ENCODE measurements at regions not wholly inside any gene's neighbourhood (a gene's known extent, or its start where the extent isn't known, plus 50 kb on each side); places are given as distances from the start of the nearest gene placed in this dataset.

GRCh38 chr15:61661791-61662190 is 398.5 kb downstream of the VPS13C start:
- FAIRE-seq, result no peak
- Histone ChIP-seq H3K27ac (ENCODE audit: control insufficient read depth, insufficient read depth) (no peak overlapping the region), H3K4me3 (no peak overlapping the region), H2AFZ (ENCODE audit: control insufficient read depth, low read depth, low read length) (no peak overlapping the region), H3K79me2 (ENCODE audit: control insufficient read depth, insufficient read depth, low read length) (no peaks in the 10 kb centered on the region), H4K20me1 (ENCODE audit: control insufficient read depth, insufficient read depth) (no peaks in the 10 kb centered on the region), H3K4me2 (ENCODE audit: control insufficient read depth, insufficient read depth) (no peak overlapping the region), H3K27me3 (replicated peaks in 1 of 2; ENCODE audit: control insufficient read depth in 2 of 2, insufficient read depth in 2 of 2, low read length in 1 of 2) (no peaks in the 10 kb centered on the region; a peak in 1 of 4 replicates), H3K36me3 (ENCODE audit: control insufficient read depth in 2 of 2, insufficient read depth in 2 of 2, low read length in 1 of 2) (no peaks in the 10 kb centered on the region), H3K9ac (ENCODE audit: control insufficient read depth, insufficient read depth, low read length) (no peak overlapping the region), H3K9me3 (replicated peaks; ENCODE audit: control insufficient read depth, insufficient read depth, low read length) (no peaks in the 10 kb centered on the region), H3K4me1 (ENCODE audit: control insufficient read depth, insufficient read depth, low read length) (no peaks in the 10 kb centered on the region)
- WGBS (ENCODE audit: insufficient coverage, insufficient replicate concordance, low lambda C conversion rate, missing lambda C conversion rate), result 5% methylated on average over 1 of the region's 1 CpG
- in situ Hi-C loops (cut with MboI) (no loop called here), intact Hi-C loops (cut with micrococcal nuclease; ENCODE audit: unreplicated experiment) (no loop called here)
- TF ChIP-seq SMAD5 (IDR thresholded peaks at IDR 0.05; ENCODE audit: low read depth), result no peak
- TF ChIP-seq ZBTB4 (CRISPR knock-in tag; IDR thresholded peaks at IDR 0.05), result no peak
- TF ChIP-seq NR2F1 (conservative IDR thresholded peaks at IDR 0.05), result no peak
- TF ChIP-seq BCL11A (IDR thresholded peaks at IDR 0.05; ENCODE audit: low read depth, low read length), result no peak
- TF ChIP-seq TBL1XR1 (IDR thresholded peaks at IDR 0.05; ENCODE audit: low read depth, low read length), result no peak
- ChIA-PET CTCF (no interaction called here), RAD21 (ENCODE audit: unreplicated experiment) (no interaction called here), POLR2A (no interaction called here), SMC1A (ENCODE audit: uncharacterized antibody, unreplicated experiment) (no interaction called here)
- ATAC-seq, result no peak
- no peak for DNase-seq (ENCODE audit: low read depth, low spot score)
- BruUV-seq (replicated peaks), result no TSS peak

- 3% methylated on average over 2 of the region's 2 CpGs for WGBS (ENCODE audit: insufficient coverage, insufficient replicate concordance, low lambda C conversion rate, missing lambda C conversion rate)
- ChIA-PET RAD21 (ENCODE audit: unreplicated experiment) (no interaction called here), POLR2A (no interaction called here), CTCF (no interaction called here), SMC1A (ENCODE audit: uncharacterized antibody, unreplicated experiment) (no interaction called here)
- in situ Hi-C loops (cut with MboI) (no loop called here), intact Hi-C loops (cut with micrococcal nuclease; ENCODE audit: unreplicated experiment) (no loop called here)
- no peak for FAIRE-seq
- H4K20me1 ChIP-seq (ENCODE audit: control insufficient read depth, insufficient read depth), result no peaks in the 10 kb centered on the region
- no peak overlapping the region for H2AFZ ChIP-seq (ENCODE audit: control insufficient read depth, low read depth, low read length)
- H3K9me3 ChIP-seq (replicated peaks; ENCODE audit: control insufficient read depth, insufficient read depth, low read length), result no peaks in the 10 kb centered on the region
- H3K27ac ChIP-seq (ENCODE audit: control insufficient read depth, insufficient read depth), result no peak overlapping the region
- no peak for DNase-seq (ENCODE audit: low read depth, low spot score)
- H3K4me3 ChIP-seq, result no peak overlapping the region
- no peak overlapping the region for H3K4me2 ChIP-seq (ENCODE audit: control insufficient read depth, insufficient read depth)
- no peak overlapping the region for H3K9ac ChIP-seq (ENCODE audit: control insufficient read depth, insufficient read depth, low read length)
- no TSS peak for BruUV-seq (replicated peaks)
- H3K27me3 ChIP-seq (replicated peaks in 1 of 2; ENCODE audit: control insufficient read depth in 2 of 2, insufficient read depth in 2 of 2, low read length in 1 of 2), result no peaks in the 10 kb centered on the region; a peak in 1 of 4 replicates
- H3K79me2 ChIP-seq (ENCODE audit: control insufficient read depth, insufficient read depth, low read length), result no peaks in the 10 kb centered on the region
- no peak for ATAC-seq
- H3K4me1 ChIP-seq (ENCODE audit: control insufficient read depth, insufficient read depth, low read length), result no peaks in the 10 kb centered on the region
- no peaks in the 10 kb centered on the region for H3K36me3 ChIP-seq (ENCODE audit: control insufficient read depth in 2 of 2, insufficient read depth in 2 of 2, low read length in 1 of 2)
- TF ChIP-seq CREB1 (IDR thresholded peaks at IDR 0.05; ENCODE audit: low read depth) (no peak), EGR1 (IDR thresholded peaks at IDR 0.05; ENCODE audit: borderline replicate concordance in 1 of 2, low read depth in 2 of 2, low read length in 2 of 2) (no peak), RAD51 (IDR thresholded peaks at IDR 0.05) (no peak), POLR2AphosphoS2 (IDR thresholded peaks at IDR 0.05; ENCODE audit: low read depth, low read length) (no peak), SRF (IDR thresholded peaks at IDR 0.05; ENCODE audit: low read depth in 2 of 2, low read length in 2 of 2) (no peak), ZZZ3 (IDR thresholded peaks at IDR 0.05; ENCODE audit: control insufficient read depth, insufficient read length, low read depth) (no peak), HDAC6 (IDR thresholded peaks at IDR 0.05; ENCODE audit: unreplicated experiment) (no peak), IRF4 (IDR thresholded peaks at IDR 0.05; ENCODE audit: low read depth, low read length) (no peak), ATF3 (IDR thresholded peaks at IDR 0.05; ENCODE audit: borderline replicate concordance, extremely low read depth, low read depth, low read length) (no peak), SIX5 (IDR thresholded peaks at IDR 0.05; ENCODE audit: low read depth, low read length, severe bottlenecking) (no peak), BHLHE40 (IDR thresholded peaks at IDR 0.05; ENCODE audit: borderline replicate concordance in 1 of 2, low read depth in 2 of 2, low read length in 1 of 2) (no peak), RCOR1 (conservative IDR thresholded peaks at IDR 0.05; ENCODE audit: low read depth, low read length) (no peak), ZNF622 (IDR thresholded peaks at IDR 0.05) (no peak)
Measured at GRCh38 chr15:61660579-61660978, 399.7 kb downstream of the VPS13C start.
